ENCODE measurements at regions not wholly inside any gene's neighbourhood (a gene's known extent, or its start where the extent isn't known, plus 50 kb on each side); places are given as distances from the start of the nearest gene placed in this dataset.

DNA sequence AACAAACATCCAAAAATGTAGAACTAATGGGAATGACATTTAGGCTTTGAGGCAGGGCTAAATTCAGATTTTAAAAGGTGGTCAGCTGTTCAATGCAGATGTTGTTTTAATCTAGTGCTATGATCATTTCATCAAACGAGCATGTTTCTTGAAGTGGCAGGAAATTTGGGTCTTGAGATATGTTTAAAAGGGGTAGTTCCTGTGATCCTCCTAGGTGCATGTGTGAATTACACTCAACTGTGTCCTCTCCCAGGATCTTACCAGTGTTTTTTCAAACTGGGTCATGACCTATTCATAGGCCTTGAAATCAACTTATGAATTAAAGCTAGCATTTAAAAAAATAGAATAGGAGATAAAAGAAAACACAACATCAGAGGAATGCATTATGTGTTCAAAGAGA lies 57.4 kb upstream of the ACMSD start:
- no peaks in the 10 kb centered on the region for H3K36me3 Mint-ChIP-seq (ENCODE audit: insufficient read depth in 1 of 3, low read depth in 3 of 3)
- Histone ChIP-seq H3K9me3 (ENCODE audit: control insufficient read depth, low read depth, low read length) (no peaks in the 10 kb centered on the region), H2AK5ac (ENCODE audit: insufficient read length, low read length) (no peak overlapping the region), H3K79me1 (ENCODE audit: insufficient read depth, low read depth, low read length, poor library complexity, severe bottlenecking) (no peaks in the 10 kb centered on the region), H3K4ac (ENCODE audit: low read depth, low read length) (no peak overlapping the region), H4K8ac (replicated peaks; ENCODE audit: insufficient read length, low read depth, low read length) (no peak overlapping the region), H4K5ac (ENCODE audit: insufficient read length, low read depth, low read length) (no peak overlapping the region), H2BK15ac (ENCODE audit: low read depth, low read length) (no peak overlapping the region), H3K14ac (ENCODE audit: insufficient read depth, low read length) (no peak overlapping the region), H3K79me2 (ENCODE audit: insufficient read depth, low read length) (no peaks in the 10 kb centered on the region), H3K4me2 (ENCODE audit: insufficient read depth, insufficient read length, low read length) (no peak overlapping the region), H3K27me3 (ENCODE audit: insufficient read depth, low read length) (no peaks in the 10 kb centered on the region), H4K20me1 (ENCODE audit: control insufficient read depth, insufficient read depth, insufficient read length) (no peaks in the 10 kb centered on the region), H3K56ac (ENCODE audit: insufficient read length, low read depth, low read length) (no peak overlapping the region), H3K23ac (ENCODE audit: insufficient read length, low read depth, low read length) (no peak overlapping the region), H4K91ac (ENCODE audit: insufficient read length, low read depth, low read length) (no peak overlapping the region), H2BK120ac (ENCODE audit: low read depth, low read length, poor library complexity, severe bottlenecking) (no peak overlapping the region), H3K9ac (ENCODE audit: extremely low read depth, insufficient read length, low read length) (no peak overlapping the region), H3T11ph (ENCODE audit: low read length) (no peak overlapping the region), H3K23me2 (ENCODE audit: insufficient read length, low read depth, low read length, poor library complexity, severe bottlenecking) (no peaks in the 10 kb centered on the region), H2BK5ac (ENCODE audit: insufficient read length, low read length) (no peak overlapping the region), H2BK20ac (ENCODE audit: low read depth, low read length, poor library complexity, severe bottlenecking) (no peak overlapping the region), H2AFZ (ENCODE audit: low read length) (no peak overlapping the region), H3K4me1 (ENCODE audit: insufficient read depth, low read length) (no peaks in the 10 kb centered on the region), H3K27ac (ENCODE audit: insufficient read length, low read depth, low read length) (no peak overlapping the region), H3K18ac (ENCODE audit: insufficient read length, low read depth, low read length) (no peak overlapping the region), H2BK12ac (ENCODE audit: insufficient read length, low read depth, low read length) (no peak overlapping the region)
- peaks cover 0 to 5% of the 10 kb centered on the region in 2 experiments; a peak in 2 of 4 replicates for H3K4me1 Mint-ChIP-seq
- H3K27me3 Mint-ChIP-seq (ENCODE audit: low read depth) = peaks cover 2% of the 10 kb centered on the region; the same call in 1 of the 2 replicates
- TF ChIP-seq CTCF (conservative IDR thresholded peaks at IDR 0.05) = no peak
- no peak overlapping the region for H3K4me3 Mint-ChIP-seq
- H3K27ac Mint-ChIP-seq = no peak overlapping the region
- DNase-seq = no peak
- no CpG with 5 or more reads among the region's 1 CpG for WGBS (ENCODE audit: extremely low coverage, insufficient read length, low lambda C conversion rate)
- H3K9me3 Mint-ChIP-seq = no peaks in the 10 kb centered on the region; a peak in 1 of 5 replicates

All from H9 (cell line).